ENCODE measurements at regions not wholly inside any gene's neighbourhood (a gene's known extent, or its start where the extent isn't known, plus 50 kb on each side); places are given as distances from the start of the nearest gene placed in this dataset.

DNA sequence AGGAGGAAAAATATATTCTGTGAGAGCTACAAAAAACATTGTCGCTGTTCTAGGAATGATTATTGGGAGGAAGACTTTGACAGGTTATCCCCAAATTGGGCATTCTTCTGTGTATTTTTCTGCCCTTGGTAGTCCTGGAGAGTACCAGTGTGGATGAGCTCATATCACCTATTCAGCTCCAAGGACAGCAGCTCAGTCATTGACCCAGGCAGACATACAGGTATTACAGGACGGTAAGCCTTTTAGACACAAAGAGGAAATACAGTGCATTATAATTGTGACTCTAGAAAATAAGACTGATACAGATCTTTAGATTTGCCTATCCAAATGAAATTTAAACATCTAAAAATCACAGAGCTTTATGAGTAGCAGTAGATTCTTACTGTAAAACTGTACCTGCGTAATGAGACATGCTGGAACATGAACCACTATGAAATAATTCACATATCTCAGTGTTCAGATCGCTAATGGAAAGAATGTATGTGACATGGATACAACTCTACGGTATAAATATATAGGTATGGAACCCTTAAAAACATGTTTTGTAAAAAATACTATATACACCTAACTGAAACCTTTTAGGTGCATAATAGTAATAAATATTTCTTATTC, 56.0 kb downstream of the PLK2 start:
- ATAC-seq (no peak), DNase-seq (no peak)
- intact Hi-C loops (cut with micrococcal nuclease), result no loop called here

DNA sequence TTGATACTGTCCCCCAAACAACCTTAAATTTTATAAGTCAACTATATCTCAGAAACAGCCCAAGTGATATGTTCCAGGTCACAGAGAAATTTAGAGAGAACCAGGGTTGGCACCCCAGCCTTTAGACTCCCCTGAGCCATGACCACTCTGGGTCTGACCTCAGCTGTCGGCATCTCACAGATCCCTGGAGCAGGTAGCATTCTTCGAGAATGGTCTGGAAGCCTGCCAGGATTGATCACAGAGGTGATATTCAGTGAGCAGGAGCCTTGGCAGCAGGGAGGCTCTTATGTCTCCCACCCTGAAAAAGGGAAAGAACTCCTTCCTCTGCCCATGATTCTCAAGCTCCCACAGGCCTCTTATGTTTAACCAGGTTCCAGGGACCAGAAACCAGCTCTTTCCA, 58.2 kb downstream of the PLK2 start:
- DNase-seq, result no peak
- intact Hi-C loops (cut with micrococcal nuclease), result no loop called here
- ATAC-seq, result no peak

DNA sequence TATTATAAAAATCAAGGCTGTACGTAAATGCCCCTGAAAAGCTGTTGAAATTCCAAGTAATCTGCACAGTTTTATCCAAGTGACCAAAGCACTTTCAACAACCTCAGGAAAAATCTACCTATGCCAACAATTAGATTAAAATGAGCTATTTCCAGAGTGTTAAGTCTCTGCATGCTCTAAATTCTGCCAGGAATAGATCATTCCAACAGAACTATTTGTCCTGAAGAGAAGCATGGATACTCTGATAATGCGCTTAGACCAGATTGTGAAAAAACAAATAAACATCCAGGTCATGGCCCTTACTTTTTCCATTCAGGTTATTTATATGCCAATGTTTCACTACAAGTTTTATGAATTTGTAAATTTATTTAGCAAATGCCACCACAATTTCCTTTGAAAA, 59.1 kb downstream of the PLK2 start:
- intact Hi-C loops (cut with micrococcal nuclease), result no loop called here

DNA sequence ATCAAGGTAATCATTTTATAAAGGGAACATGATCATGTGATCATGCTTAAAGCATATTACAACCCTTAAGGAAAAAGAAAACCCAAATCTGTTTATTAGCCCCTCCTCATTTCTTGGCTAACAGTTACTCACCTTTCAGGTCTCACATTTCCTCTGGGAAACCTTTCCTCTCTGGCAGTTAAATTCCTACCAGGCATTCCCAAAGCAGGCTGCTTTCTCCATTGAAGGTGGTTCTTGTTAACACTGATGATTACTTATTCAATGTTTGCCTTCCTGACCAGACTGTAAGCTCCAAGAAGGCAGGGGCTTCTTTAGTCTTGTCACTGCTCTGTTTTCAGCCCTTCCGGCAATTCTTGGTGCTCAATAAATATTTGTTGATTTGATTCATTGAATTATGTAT, 59.9 kb downstream of the PLK2 start:
- no peak for DNase-seq
- ATAC-seq, result no peak
- intact Hi-C loops (cut with micrococcal nuclease), result no loop called here

More for the DNA sequence above, 59.1 kb downstream of the PLK2 start:
- ATAC-seq, result peak; percentile 84
- DNase-seq, result no peak

DNA sequence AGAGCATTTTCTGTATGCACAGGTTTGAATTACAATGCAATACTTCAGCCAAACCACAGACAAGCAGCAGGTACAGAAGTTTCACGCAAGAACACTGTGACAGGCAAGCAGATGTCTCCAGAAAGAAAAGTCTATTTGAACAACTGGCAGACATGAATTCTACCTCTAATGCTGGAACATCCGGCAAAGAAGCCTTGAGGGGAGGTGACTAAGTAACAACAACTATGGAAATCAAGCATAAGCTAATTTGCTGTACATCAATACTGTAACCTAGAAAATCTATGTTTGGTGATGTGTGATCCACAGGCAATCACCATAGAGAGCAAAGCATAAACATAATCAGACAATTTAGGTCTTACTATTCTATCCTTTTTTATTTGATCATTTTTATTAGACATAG, 65.5 kb downstream of the PLK2 start:
- no peak for ATAC-seq
- intact Hi-C loops (cut with micrococcal nuclease), result no loop called here
- DNase-seq, result no peak

DNA sequence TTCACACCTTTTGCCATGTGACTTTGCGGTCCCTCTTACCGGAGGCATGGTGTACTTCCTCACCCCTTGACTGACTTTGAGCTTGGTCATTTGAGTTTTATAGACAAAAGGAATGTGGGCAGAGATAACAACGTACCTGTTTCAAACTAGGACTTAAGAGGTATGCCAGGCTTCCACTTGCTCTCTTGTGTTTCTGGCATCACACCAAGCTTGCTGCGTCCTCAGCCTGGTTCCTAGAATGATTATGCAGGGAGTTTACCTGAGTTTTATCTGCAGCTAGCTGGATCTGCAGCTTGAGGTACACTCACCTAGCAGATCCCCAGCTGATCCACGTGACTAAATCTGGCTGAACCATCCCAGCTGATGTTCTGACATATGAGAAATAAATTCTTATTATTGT, 66.2 kb downstream of the PLK2 start:
- no peak for ATAC-seq
- no peak for DNase-seq
- intact Hi-C loops (cut with micrococcal nuclease), result no loop called here

DNA sequence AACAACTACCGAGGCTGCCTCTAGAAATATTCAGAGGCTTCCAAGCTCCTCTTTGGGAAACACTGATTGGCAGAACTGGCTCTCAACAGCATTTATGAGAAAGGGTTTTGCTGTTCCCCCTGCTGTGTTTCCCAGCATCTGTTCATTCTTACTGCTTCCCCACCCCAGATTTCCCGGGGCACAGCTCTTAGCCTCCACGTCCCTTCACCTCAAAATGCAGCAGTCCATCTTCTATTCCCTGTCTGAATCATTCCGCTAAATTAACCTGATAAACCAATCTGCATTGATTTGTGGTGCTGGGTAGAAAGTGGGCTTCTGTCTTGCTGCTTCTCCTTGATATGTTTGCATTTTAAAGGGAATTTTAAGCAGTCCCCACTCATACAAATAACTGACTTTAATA, 67.4 kb downstream of the PLK2 start:
- intact Hi-C loops (cut with micrococcal nuclease), result no loop called here
- DNase-seq (no peak), ATAC-seq (no peak)

DNA sequence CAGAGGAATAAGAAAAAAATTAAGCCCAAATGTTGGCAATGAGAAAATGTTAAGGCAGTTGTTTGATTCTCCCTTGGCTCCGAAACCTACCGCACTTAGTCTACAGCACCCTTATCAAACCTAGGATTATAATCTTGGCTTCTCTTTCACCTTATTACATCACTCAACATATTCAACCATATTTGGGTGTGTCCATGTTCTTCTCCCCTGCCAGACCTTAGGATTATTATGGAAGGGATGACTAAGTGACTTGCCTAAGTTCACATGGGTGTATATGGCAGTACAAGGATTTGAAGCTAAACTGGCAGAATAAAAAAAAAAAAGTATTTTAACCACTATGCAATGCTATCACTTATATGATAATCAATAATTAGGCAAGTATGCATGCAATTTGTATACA, 76.4 kb downstream of the PLK2 start:
- DNase-seq, result no peak
- intact Hi-C loops (cut with micrococcal nuclease), result no loop called here
- no peak for ATAC-seq

DNA sequence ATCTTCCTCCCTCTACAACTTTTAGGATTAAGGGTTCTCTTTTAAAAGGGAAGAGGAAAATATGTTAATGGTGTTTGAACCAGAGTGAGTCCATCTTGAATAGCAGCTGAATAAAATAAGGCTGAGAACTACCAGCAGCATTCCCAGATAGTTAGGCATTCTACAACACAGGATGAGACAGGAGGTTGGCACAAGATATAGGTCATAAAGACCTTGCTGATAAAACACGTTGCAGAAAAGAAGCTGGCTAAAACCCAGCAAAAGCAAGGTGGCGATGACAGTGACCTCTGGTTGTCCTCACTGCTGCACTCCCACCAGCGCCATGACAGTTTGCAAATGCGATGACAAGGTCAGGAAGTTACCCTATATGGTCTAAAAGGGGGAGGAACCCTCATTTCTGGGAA, 77.8 kb downstream of the PLK2 start:
- ATAC-seq (peak; percentile 37), DNase-seq (no peak)
- intact Hi-C loops (cut with micrococcal nuclease), result no loop called here

DNA sequence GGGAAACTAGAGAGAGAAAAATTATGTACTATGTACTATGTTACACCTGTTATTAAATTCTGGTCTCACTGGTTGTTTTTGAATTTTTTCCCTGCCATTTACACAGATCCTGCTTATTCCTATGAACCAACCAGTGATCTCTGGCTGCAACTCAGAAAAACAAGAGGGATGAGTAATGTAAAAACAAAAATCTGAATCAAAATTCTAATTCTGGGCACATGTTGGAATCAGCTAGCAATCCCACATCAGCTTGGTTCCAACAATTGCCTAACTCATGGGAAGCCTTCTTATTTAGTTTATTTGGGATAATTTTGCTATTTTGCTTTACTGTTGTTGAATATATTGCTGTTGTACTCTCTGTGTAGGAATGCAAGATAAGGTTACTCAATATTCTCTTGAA, 78.3 kb downstream of the PLK2 start:
- ATAC-seq, result no peak
- no peak for DNase-seq
- intact Hi-C loops (cut with micrococcal nuclease), result no loop called here

DNA sequence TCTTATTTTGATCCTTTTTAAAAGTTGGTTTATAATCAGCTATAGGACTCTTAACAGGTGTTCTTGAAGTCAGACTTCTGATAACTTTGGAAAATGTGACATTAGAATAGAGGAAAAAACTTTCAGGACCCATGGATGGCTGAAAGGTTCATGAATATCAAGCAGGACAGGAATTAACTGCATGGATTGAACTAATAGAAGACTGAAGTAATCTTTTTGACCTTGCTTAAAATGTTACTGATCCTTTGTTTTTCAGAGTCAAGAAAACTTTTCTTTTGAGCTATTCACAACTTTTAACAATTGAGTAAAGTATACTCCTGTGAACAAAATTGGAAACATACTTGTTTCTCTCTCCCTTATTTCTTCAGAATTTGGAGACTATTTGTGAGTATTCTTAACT, 79.2 kb downstream of the PLK2 start:
- DNase-seq (no peak), ATAC-seq (no peak)
- intact Hi-C loops (cut with micrococcal nuclease), result no loop called here

DNA sequence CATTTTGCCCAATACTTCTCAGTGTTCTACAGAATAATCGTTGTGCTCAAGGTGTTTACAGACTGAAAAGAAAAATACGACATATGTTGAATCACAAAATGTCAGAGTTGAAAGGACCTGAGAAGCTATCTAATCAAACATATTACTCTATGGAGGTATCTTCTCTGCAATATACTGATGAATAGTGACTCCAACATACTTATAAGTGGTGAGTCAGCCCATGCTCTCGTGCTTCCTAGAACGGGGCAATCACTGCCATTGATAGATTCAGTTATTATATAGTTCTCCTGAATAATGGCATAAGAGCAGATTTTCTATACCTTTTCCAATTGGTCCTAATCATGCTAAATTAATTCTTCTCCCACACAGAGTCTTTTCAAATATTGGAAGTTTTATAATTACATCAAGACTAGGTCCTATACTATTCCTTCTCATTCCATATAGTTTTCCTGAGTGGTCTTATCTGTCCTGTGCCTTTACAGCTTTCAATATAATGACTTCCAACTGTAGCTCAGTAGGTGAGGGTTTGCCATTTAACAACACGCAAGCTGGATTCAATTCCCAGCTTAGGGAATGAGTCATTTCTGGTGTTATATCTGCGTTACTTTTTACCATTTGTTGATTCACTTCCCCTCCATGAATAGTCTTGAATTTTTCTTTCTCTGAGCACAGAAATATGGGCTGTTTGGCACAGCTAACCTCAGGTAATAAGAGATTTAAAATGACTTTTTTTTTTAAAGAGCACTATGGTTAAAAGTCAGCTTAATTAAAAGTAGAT, 81.1 kb downstream of the PLK2 start:
- ATAC-seq (no peak), DNase-seq (no peak)
- intact Hi-C loops (cut with micrococcal nuclease), result no loop called here

DNA sequence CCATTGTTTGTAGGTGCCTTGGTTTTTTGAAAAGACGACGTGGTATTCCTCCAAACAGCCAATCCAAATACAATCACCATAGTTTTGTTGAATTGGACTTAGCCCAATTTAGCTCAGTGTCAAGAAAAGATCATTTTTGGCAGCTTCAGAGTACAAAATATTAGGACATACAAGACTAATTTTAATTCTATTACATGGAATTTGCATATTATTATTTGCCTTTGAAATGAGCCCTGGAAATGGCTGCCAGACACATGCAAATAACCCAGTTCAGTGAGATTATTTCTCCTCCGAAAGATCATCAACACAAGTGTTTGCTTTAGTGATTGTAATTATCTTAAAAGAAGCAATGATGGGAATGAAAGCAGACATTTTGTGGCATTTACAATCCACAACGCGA, 89.3 kb downstream of the PLK2 start:
- ATAC-seq (no peak), DNase-seq (no peak)

DNA sequence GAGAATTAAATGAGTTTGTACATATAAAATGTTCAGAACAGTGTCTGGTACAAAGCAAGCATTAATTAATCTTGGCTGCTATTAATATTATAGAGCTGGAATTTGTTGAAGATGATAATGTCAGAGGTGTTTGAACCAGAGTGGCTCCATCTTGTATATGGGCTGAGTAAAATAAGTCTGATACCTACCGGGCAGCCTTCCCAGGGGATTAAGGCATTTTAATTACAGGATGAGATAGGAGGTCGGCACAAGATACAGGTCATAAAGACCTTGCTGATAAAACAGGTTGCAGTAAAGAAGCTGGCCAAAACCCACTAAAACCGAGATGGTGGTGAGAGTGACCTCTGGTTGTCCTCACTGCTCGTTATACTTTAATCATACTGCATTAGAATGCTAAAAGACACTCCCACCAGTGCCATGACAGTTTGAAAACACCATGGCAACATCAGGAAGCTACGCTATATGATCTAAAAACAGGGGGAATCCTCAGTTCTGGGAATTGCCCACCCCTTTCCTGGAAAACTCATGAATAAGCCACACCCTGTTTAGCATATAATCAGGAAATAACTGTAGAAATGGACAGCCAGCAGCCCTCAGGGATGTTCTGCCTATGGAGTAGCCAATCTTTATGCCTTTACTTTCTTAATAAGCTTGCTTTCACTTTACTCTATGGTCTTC, 90.2 kb downstream of the PLK2 start:
- ATAC-seq, result peak; percentile 92
- intact Hi-C loops (cut with micrococcal nuclease), result loop anchor here (10.0 kb wide), 1 partner anchor 85 kb away; no protein-coding TSS in a partner anchor
- DNase-seq, result no peak

More for the DNA sequence above, 89.3 kb downstream of the PLK2 start:
- intact Hi-C loops (cut with micrococcal nuclease), result no loop called here

DNA sequence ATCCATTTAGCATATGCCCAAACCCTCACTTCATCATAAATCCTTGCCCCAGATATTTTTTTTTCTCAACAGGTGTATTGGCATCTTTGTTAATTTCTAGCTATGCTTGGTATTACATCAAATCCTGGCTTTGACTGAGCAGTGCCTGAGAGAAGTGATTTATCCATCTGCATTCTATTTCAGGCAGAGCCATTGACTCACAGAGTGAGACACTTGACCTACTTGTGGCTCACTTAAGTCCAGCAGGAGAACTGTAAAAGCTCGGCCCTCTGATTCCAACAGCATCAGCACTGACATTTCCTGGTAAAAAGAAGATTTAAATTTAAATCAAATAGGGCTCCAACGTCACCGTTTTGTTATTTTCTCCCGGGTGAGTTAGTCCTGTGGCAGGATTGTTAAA, 93.4 kb downstream of the PLK2 start:
- DNase-seq (no peak), ATAC-seq (peak; percentile 85)
- intact Hi-C loops (cut with micrococcal nuclease), result loop anchor here (10.0 kb wide), 1 partner anchor 88 kb away; no protein-coding TSS in a partner anchor

DNA sequence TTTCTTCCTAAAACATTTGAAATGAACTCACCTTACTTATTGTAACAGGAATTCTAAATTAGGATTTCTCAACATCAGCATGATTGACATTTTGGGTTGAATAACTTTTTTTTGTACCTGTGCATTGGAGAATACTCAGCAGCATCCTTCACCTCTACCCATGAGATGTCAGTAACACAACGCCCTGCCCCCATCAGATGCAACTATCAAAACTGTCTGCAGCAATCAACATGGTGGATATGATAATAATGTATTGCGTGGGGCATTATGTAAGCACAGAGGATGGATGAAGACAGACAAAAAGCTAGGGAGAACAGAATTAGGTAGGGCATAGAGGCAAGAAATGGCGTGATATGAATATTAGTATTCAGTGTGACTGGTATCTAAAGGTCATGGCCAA, 94.1 kb downstream of the PLK2 start:
- intact Hi-C loops (cut with micrococcal nuclease), result loop anchor here (10.0 kb wide), 1 partner anchor 89 kb away; no protein-coding TSS in a partner anchor

DNA sequence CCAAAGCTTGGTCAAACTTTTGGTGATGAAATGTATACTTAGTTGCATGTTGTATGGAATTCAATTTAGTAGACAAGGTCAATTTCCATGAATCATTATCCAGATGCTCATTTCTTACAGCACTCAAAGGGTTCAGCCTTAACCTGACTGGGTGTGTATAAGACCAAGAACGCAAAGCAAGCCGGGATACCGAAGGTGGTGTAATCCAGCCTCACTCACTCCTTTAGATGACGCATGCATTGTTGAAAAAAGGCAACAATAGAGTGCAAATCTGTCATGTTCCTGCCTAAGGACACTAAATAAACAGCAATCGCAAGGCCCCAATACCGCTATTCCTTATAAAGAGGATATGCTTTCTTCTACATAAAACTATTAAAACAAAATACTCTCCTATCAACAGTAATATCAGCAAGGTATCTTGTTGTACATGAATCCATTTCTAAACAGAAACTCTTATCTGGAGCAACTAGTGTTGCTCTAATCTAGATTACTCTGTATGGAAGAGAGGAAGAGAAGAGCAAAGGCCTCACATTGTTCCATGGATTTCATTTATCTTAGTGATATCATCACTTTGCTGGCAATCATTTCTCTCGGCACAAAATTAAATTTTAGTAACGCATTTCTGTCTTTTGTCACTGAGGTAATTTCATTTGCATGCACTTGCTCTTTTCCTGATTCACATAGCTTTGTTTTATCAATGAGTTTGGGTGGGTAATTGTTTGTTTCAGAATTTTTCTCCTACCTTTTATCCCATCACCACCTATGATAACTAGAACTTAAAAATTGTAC, 96.2 kb downstream of the PLK2 start:
- intact Hi-C loops (cut with micrococcal nuclease), result loop anchor here (10.0 kb wide), 1 partner anchor 91 kb away; no protein-coding TSS in a partner anchor
- ATAC-seq (no peak), DNase-seq (no peak)

More for the DNA sequence above, 94.1 kb downstream of the PLK2 start:
- no peak for DNase-seq
- ATAC-seq, result no peak

DNA sequence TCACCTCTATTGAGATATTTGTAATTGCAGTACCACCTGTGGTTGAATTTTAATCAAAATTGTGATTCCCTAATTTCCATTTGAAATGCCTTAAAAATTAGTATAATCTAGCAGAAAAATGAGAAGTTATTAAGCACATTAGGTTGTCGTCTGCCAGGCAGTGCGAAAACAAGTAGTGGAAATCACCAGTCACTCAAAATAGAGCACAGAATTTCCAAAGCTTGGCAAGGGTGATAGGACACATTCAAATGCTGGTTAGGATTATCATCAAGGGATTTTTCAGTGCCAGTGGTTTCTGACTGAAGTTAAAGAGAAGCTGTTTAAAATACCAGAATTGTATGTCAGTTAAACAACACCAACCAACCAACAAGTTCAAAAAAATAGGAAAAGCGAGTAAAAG, 97.8 kb downstream of the PLK2 start:
- no peak for DNase-seq
- peak; percentile 72 for ATAC-seq
- intact Hi-C loops (cut with micrococcal nuclease), result loop anchor here (10.0 kb wide), 1 partner anchor 93 kb away; no protein-coding TSS in a partner anchor

DNA sequence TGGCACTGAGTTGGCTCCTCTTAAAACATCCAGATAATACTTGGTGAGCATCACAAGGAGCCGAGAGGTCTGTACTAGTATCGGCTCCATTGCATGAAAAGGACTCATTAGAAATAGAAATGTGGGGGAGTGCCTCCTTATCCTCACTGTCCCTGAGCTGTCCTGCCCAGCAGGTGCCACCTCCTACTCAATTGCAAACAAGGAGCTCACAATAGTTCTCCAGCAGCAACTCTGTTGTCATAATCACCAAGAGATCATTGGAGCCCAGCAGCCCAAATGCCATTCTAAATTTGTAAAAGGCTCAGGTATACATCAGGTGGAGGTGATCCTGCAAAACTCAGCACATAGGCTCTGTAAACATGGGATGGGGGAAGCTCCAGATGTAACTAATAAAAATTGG, 99.1 kb downstream of the PLK2 start:
- DNase-seq, result no peak
- no peak for ATAC-seq
- intact Hi-C loops (cut with micrococcal nuclease), result loop anchor here (10.0 kb wide), 1 partner anchor 94 kb away; no protein-coding TSS in a partner anchor

Measured in left ventricle myocardium superior (tissue), 1 donor.